ENCODE measurements at regions not wholly inside any gene's neighbourhood (a gene's known extent, or its start where the extent isn't known, plus 50 kb on each side); places are given as distances from the start of the nearest gene placed in this dataset.

- TF ChIP-seq CTCF (IDR thresholded peaks at IDR 0.05) (no peak), POLR2A (IDR thresholded peaks at IDR 0.05) (no peak)
These were observed 111.8 kb downstream of the BANF2 start for GRCh38 chr20:17811628-17811965.

Data from testis (tissue), 2 donors.